ENCODE measurements at regions not wholly inside any gene's neighbourhood (a gene's known extent, or its start where the extent isn't known, plus 50 kb on each side); places are given as distances from the start of the nearest gene placed in this dataset.

GRCh38 chr12:20189767-20190166 is 178.6 kb upstream of the PDE3A start:
- Mint-ChIP-seq H3K36me3 (no peaks in the 10 kb centered on the region), H3K4me3 (no peak overlapping the region), H3K9me3 (no peaks in the 10 kb centered on the region), H3K27me3 (no peaks in the 10 kb centered on the region), H3K27ac (no peak overlapping the region), H3K4me1 (no peaks in the 10 kb centered on the region)
- CTCF ChIA-PET = no interaction called here
- DNase-seq = no peak

- H3K36me3 Mint-ChIP-seq = no peaks in the 10 kb centered on the region
- DNase-seq = no peak
- CTCF ChIA-PET = no interaction called here
- H3K27me3 Mint-ChIP-seq = no peaks in the 10 kb centered on the region
- no peak overlapping the region for H3K4me3 Mint-ChIP-seq
- H3K4me1 Mint-ChIP-seq = no peaks in the 10 kb centered on the region
- H3K9me3 Mint-ChIP-seq = peaks cover 2% of the 10 kb centered on the region
- no peak overlapping the region for H3K27ac Mint-ChIP-seq
Observed at GRCh38 chr12:20194171-20194570, 174.2 kb upstream of the PDE3A start.

GRCh38 chr12:20196767-20197166 is 171.6 kb upstream of the PDE3A start:
- Mint-ChIP-seq H3K36me3 (no peaks in the 10 kb centered on the region), H3K4me1 (no peaks in the 10 kb centered on the region), H3K27me3 (no peaks in the 10 kb centered on the region), H3K27ac (no peak overlapping the region), H3K4me3 (no peak overlapping the region), H3K9me3 (peaks cover 3% of the 10 kb centered on the region)
- CTCF ChIA-PET = no interaction called here
- DNase-seq = no peak

GRCh38 chr12:20197411-20197810 is 170.9 kb upstream of the PDE3A start:
- DNase-seq = no peak
- Mint-ChIP-seq H3K27me3 (no peaks in the 10 kb centered on the region), H3K36me3 (no peaks in the 10 kb centered on the region), H3K4me1 (no peaks in the 10 kb centered on the region), H3K4me3 (no peak overlapping the region), H3K27ac (no peak overlapping the region), H3K9me3 (peaks cover 3% of the 10 kb centered on the region)
- CTCF ChIA-PET = no interaction called here

- CTCF ChIA-PET = no interaction called here
- H3K4me3 Mint-ChIP-seq = no peak overlapping the region
- H3K9me3 Mint-ChIP-seq = peaks cover 3% of the 10 kb centered on the region
- no peak overlapping the region for H3K27ac Mint-ChIP-seq
- no peaks in the 10 kb centered on the region for H3K36me3 Mint-ChIP-seq
- H3K27me3 Mint-ChIP-seq = no peaks in the 10 kb centered on the region
- no peak for DNase-seq
- H3K4me1 Mint-ChIP-seq = no peaks in the 10 kb centered on the region
Observed at GRCh38 chr12:20199780-20200179, 168.6 kb upstream of the PDE3A start.

GRCh38 chr12:20201733-20202132 is 166.6 kb upstream of the PDE3A start:
- H3K27ac Mint-ChIP-seq = no peak overlapping the region
- H3K9me3 Mint-ChIP-seq = peaks cover 1% of the 10 kb centered on the region
- H3K4me3 Mint-ChIP-seq = no peak overlapping the region
- H3K36me3 Mint-ChIP-seq = no peaks in the 10 kb centered on the region
- no peaks in the 10 kb centered on the region for H3K27me3 Mint-ChIP-seq
- no peaks in the 10 kb centered on the region for H3K4me1 Mint-ChIP-seq
- no peak for DNase-seq
- CTCF ChIA-PET = no interaction called here

- H3K27me3 Mint-ChIP-seq = no peaks in the 10 kb centered on the region
- H3K9me3 Mint-ChIP-seq = peaks cover 1% of the 10 kb centered on the region
- H3K27ac Mint-ChIP-seq = no peak overlapping the region
- H3K36me3 Mint-ChIP-seq = no peaks in the 10 kb centered on the region
- no peak overlapping the region for H3K4me3 Mint-ChIP-seq
- CTCF ChIA-PET = no interaction called here
- H3K4me1 Mint-ChIP-seq = no peaks in the 10 kb centered on the region
- DNase-seq = no peak
Observed at GRCh38 chr12:20205854-20206253, 162.5 kb upstream of the PDE3A start.

- no peak overlapping the region for H3K27ac Mint-ChIP-seq
- H3K4me3 Mint-ChIP-seq = no peak overlapping the region
- no peaks in the 10 kb centered on the region for H3K9me3 Mint-ChIP-seq
- H3K27me3 Mint-ChIP-seq = no peaks in the 10 kb centered on the region
- no peaks in the 10 kb centered on the region for H3K4me1 Mint-ChIP-seq
- no peaks in the 10 kb centered on the region for H3K36me3 Mint-ChIP-seq
- no peak for DNase-seq
- CTCF ChIA-PET = no interaction called here
Observed at GRCh38 chr12:20206410-20206809, 161.9 kb upstream of the PDE3A start.

GRCh38 chr12:20210621-20211215 is 157.6 kb upstream of the PDE3A start:
- Mint-ChIP-seq H3K36me3 (no peaks in the 10 kb centered on the region), H3K9me3 (no peaks in the 10 kb centered on the region), H3K4me3 (no peak overlapping the region), H3K27ac (no peak overlapping the region), H3K27me3 (no peaks in the 10 kb centered on the region), H3K4me1 (no peaks in the 10 kb centered on the region)
- CTCF ChIA-PET = no interaction called here
- no peak for DNase-seq

- Mint-ChIP-seq H3K27me3 (no peaks in the 10 kb centered on the region), H3K27ac (no peak overlapping the region), H3K4me1 (no peaks in the 10 kb centered on the region), H3K9me3 (no peaks in the 10 kb centered on the region), H3K4me3 (no peak overlapping the region), H3K36me3 (no peaks in the 10 kb centered on the region)
- CTCF ChIA-PET = no interaction called here
- DNase-seq = no peak
Observed at GRCh38 chr12:20211541-20211940, 156.8 kb upstream of the PDE3A start.

- no peaks in the 10 kb centered on the region for H3K9me3 Mint-ChIP-seq
- CTCF ChIA-PET = no interaction called here
- H3K4me3 Mint-ChIP-seq = no peak overlapping the region
- H3K27ac Mint-ChIP-seq = no peak overlapping the region
- H3K36me3 Mint-ChIP-seq = no peaks in the 10 kb centered on the region
- DNase-seq = no peak
- no peaks in the 10 kb centered on the region for H3K27me3 Mint-ChIP-seq
- no peaks in the 10 kb centered on the region for H3K4me1 Mint-ChIP-seq
Observed at GRCh38 chr12:20211981-20212421, 156.3 kb upstream of the PDE3A start.

- CTCF ChIA-PET = no interaction called here
- no peak for DNase-seq
- Mint-ChIP-seq H3K4me1 (no peaks in the 10 kb centered on the region), H3K36me3 (no peaks in the 10 kb centered on the region), H3K4me3 (no peak overlapping the region), H3K27ac (no peak overlapping the region), H3K27me3 (no peaks in the 10 kb centered on the region), H3K9me3 (no peaks in the 10 kb centered on the region)
Observed at GRCh38 chr12:20212658-20213555, 155.4 kb upstream of the PDE3A start.

GRCh38 chr12:20213723-20214625 is 154.4 kb upstream of the PDE3A start:
- DNase-seq = no peak
- CTCF ChIA-PET = no interaction called here
- Mint-ChIP-seq H3K27ac (no peak overlapping the region), H3K36me3 (no peaks in the 10 kb centered on the region), H3K4me3 (no peak overlapping the region), H3K9me3 (no peaks in the 10 kb centered on the region), H3K4me1 (no peaks in the 10 kb centered on the region), H3K27me3 (no peaks in the 10 kb centered on the region)

- Mint-ChIP-seq H3K4me3 (no peak overlapping the region), H3K4me1 (no peaks in the 10 kb centered on the region), H3K27me3 (no peaks in the 10 kb centered on the region), H3K9me3 (no peaks in the 10 kb centered on the region), H3K27ac (no peak overlapping the region), H3K36me3 (no peaks in the 10 kb centered on the region)
- CTCF ChIA-PET = no interaction called here
- DNase-seq = no peak
Observed at GRCh38 chr12:20220339-20220738, 148.0 kb upstream of the PDE3A start.

Data from activated naive CD4-positive, alpha-beta T cell treated with anti-CD3 and anti-CD28 coated beads, Interleukin-2, amount 10 ng/mL, durations not matched to agents 7 days and 5 days (primary cell).